ENCODE measurements at regions not wholly inside any gene's neighbourhood (a gene's known extent, or its start where the extent isn't known, plus 50 kb on each side); places are given as distances from the start of the nearest gene placed in this dataset.

DNA sequence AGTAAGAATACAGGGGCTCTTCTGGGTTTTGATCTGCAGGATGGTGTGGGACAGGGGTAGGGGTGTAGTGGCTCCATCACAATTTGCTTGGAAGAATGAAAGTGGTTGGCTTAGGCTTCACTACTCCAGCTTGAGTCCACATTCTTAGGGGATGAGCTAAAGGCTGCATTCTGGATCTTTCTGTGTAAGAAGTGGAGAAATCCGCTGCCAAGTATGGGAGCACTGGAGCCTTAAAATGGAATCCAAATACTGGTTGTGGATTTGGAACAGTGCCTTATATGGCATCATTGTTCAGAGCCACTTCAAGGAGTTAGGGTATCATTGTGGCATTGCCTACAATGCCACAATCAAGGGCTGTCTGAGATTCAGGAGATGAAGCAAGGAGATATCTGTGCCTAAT, 187.1 kb downstream of the LMO4 start:
- Mint-ChIP-seq H3K4me3 (no peak overlapping the region), H3K27me3 (peaks cover 8 to 12% of the 10 kb centered on the region in 2 donors), H3K27ac (no peak overlapping the region), H3K4me1 (no peaks in the 10 kb centered on the region), H3K9me3 (peaks cover 0 to under 1% (median 0%) of the 10 kb centered on the region in 5 donors), H3K36me3 (no peaks in the 10 kb centered on the region)
- no peaks in the 10 kb centered on the region for H3K9me3 ChIP-seq (ENCODE audit: low read length)
- no peak overlapping the region for H3K4me3 ChIP-seq (ENCODE audit: low read length)
- CTCF ChIA-PET, result no interaction called here
- H3K4me1 ChIP-seq (ENCODE audit: insufficient read depth, low read length), result no peaks in the 10 kb centered on the region
- no peak overlapping the region for H3K27ac ChIP-seq (ENCODE audit: low read depth, low read length)
- no peaks in the 10 kb centered on the region for H3K27me3 ChIP-seq (ENCODE audit: insufficient read depth, low read length, poor library complexity, severe bottlenecking)
- H3K36me3 ChIP-seq (ENCODE audit: insufficient read depth, low read length), result no peaks in the 10 kb centered on the region
- no peak for DNase-seq
- POLR2A ChIA-PET, result no interaction called here

DNA sequence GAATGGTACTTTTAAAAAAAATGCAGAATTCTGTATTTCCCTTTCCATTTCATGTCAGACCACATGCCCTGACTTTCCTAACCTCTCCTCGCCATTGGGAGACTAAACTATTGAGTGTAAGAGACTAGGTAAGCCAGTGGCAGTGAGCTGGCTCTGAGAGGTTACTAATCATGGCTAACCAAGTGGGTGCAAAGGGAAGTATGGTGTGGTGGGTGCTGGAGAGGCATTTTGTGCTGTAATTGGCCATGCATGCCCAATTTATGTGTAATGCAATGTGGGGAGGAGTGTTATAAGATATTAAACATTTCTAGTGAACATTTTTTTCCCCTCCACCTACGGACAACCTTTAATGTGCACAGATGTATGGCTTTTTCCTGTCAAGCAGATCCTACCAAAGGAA, 190.1 kb downstream of the LMO4 start:
- no peaks in the 10 kb centered on the region for H3K9me3 ChIP-seq (ENCODE audit: low read length)
- H3K27ac ChIP-seq (ENCODE audit: low read depth, low read length), result no peak overlapping the region
- Mint-ChIP-seq H3K4me1 (no peaks in the 10 kb centered on the region), H3K9me3 (peaks cover 0 to 3% (median 1%) of the 10 kb centered on the region in 5 donors), H3K4me3 (no peak overlapping the region), H3K36me3 (no peaks in the 10 kb centered on the region), H3K27me3 (peaks cover 13 to 21% of the 10 kb centered on the region in 2 donors), H3K27ac (no peak overlapping the region)
- no peak for DNase-seq
- CTCF ChIA-PET, result no interaction called here
- H3K4me1 ChIP-seq (ENCODE audit: insufficient read depth, low read length), result no peaks in the 10 kb centered on the region
- no peaks in the 10 kb centered on the region for H3K36me3 ChIP-seq (ENCODE audit: insufficient read depth, low read length)
- POLR2A ChIA-PET, result no interaction called here
- no peaks in the 10 kb centered on the region for H3K27me3 ChIP-seq (ENCODE audit: insufficient read depth, low read length, poor library complexity, severe bottlenecking)
- no peak overlapping the region for H3K4me3 ChIP-seq (ENCODE audit: low read length)

DNA sequence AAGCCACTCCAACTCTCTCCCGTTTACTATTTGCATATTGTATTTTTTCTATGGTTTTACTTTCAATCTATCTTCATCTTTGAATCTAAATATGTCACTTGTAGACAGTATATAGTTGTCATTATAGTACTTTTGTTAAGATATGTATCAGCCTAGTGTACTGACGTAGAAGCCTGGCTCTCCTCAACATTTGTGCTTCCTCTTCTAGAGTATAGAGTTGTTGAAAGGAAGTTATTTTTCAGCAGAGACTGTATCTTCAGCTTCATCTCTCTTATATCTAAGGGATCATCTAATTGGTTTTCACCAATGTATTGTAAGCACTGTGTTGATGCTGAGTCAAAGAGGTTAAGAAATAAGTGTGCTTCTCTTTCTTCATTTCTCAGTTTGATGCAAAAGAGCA, 192.8 kb downstream of the LMO4 start:
- no peak overlapping the region for H3K4me3 ChIP-seq (ENCODE audit: low read length)
- no peaks in the 10 kb centered on the region for H3K4me1 ChIP-seq (ENCODE audit: insufficient read depth, low read length)
- H3K27ac ChIP-seq (ENCODE audit: low read depth, low read length), result no peak overlapping the region
- Mint-ChIP-seq H3K27me3 (peaks cover 9 to 21% of the 10 kb centered on the region in 2 donors), H3K36me3 (no peaks in the 10 kb centered on the region), H3K4me3 (no peak overlapping the region), H3K4me1 (no peaks in the 10 kb centered on the region), H3K9me3 (peaks cover 0 to 3% (median 1%) of the 10 kb centered on the region in 5 donors), H3K27ac (no peak overlapping the region)
- DNase-seq, result no peak
- ChIA-PET POLR2A (no interaction called here), CTCF (no interaction called here)
- no peaks in the 10 kb centered on the region for H3K36me3 ChIP-seq (ENCODE audit: insufficient read depth, low read length)
- H3K9me3 ChIP-seq (ENCODE audit: low read length), result no peaks in the 10 kb centered on the region
- no peaks in the 10 kb centered on the region for H3K27me3 ChIP-seq (ENCODE audit: insufficient read depth, low read length, poor library complexity, severe bottlenecking)

DNA sequence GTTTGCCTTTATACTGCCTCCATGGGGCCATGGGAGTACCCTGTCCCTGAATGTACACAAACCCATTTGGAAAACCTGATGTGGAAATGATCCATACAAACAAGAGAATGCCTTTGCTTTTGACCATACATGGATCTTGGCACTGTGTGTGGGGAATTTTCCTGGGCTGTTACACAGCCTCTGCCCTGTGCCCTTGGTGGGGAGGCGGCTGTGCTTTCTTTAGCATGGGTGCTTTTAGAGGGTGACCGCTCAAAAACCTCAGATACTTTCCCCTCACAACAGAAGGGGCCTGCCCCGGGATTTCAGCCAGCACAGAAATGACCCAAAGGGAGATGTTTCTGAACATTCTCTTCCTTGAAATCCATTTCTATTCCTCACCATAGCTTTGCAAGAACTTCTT, 194.8 kb downstream of the LMO4 start:
- Histone ChIP-seq H3K27ac (ENCODE audit: low read depth, low read length) (no peak overlapping the region), H3K27me3 (ENCODE audit: insufficient read depth, low read length, poor library complexity, severe bottlenecking) (no peaks in the 10 kb centered on the region), H3K4me3 (ENCODE audit: low read length) (no peak overlapping the region), H3K36me3 (ENCODE audit: insufficient read depth, low read length) (no peaks in the 10 kb centered on the region), H3K9me3 (ENCODE audit: low read length) (no peaks in the 10 kb centered on the region), H3K4me1 (ENCODE audit: insufficient read depth, low read length) (no peaks in the 10 kb centered on the region)
- ChIA-PET POLR2A (no interaction called here), CTCF (no interaction called here)
- Mint-ChIP-seq H3K36me3 (no peaks in the 10 kb centered on the region), H3K4me1 (no peaks in the 10 kb centered on the region), H3K9me3 (peaks cover 0 to 3% (median 1%) of the 10 kb centered on the region in 5 donors), H3K27ac (no peak overlapping the region), H3K4me3 (no peak overlapping the region), H3K27me3 (peaks cover 7 to 21% of the 10 kb centered on the region in 2 donors)
- no peak for DNase-seq

DNA sequence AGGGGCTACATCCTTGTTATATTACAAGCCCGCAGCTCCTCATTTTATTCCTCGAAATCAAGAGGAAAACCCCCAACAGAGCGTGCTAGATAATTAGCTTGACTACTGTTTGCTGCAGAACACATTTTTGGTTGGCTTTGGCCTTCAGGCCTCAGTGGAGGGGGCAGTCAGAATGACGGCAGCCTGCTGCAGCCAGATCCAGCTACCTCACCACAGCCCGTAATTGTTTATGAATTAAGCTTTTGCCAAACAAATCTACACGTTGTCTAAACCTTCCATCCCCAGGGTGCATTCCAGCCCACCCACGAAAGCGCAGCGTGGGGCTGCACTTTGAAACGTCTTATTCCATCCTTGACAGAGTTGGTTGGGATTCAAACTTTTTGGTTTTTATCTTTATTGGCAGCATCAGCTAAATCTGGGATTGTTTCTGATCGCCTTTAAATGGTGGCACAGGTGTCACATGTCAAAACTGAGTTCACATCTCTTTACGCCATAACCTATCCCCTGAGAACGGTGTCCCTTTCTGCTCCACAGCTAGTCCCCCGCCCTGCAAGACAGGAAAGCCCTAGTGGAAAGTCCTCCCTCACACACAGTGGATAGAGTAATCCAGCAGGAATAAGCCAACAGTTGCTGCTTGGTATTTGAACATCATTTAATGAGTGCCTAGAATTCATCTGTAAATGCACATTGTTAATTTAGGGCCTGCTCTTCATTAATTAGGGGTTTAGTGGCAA, 195.5 kb downstream of the LMO4 start:
- CTCF ChIA-PET, result no interaction called here
- Histone ChIP-seq H3K27me3 (ENCODE audit: insufficient read depth, low read length, poor library complexity, severe bottlenecking) (no peaks in the 10 kb centered on the region), H3K27ac (ENCODE audit: low read depth, low read length) (no peak overlapping the region), H3K4me1 (ENCODE audit: insufficient read depth, low read length) (no peaks in the 10 kb centered on the region), H3K4me3 (ENCODE audit: low read length) (no peak overlapping the region), H3K9me3 (ENCODE audit: low read length) (no peaks in the 10 kb centered on the region), H3K36me3 (ENCODE audit: insufficient read depth, low read length) (no peaks in the 10 kb centered on the region)
- Mint-ChIP-seq H3K4me3 (no peak overlapping the region), H3K9me3 (peaks cover 0 to 3% (median 1%) of the 10 kb centered on the region in 5 donors), H3K27me3 (peaks cover 7 to 21% of the 10 kb centered on the region in 2 donors), H3K36me3 (no peaks in the 10 kb centered on the region), H3K4me1 (no peaks in the 10 kb centered on the region), H3K27ac (no peak overlapping the region)
- no peak for DNase-seq
- POLR2A ChIA-PET, result no interaction called here

DNA sequence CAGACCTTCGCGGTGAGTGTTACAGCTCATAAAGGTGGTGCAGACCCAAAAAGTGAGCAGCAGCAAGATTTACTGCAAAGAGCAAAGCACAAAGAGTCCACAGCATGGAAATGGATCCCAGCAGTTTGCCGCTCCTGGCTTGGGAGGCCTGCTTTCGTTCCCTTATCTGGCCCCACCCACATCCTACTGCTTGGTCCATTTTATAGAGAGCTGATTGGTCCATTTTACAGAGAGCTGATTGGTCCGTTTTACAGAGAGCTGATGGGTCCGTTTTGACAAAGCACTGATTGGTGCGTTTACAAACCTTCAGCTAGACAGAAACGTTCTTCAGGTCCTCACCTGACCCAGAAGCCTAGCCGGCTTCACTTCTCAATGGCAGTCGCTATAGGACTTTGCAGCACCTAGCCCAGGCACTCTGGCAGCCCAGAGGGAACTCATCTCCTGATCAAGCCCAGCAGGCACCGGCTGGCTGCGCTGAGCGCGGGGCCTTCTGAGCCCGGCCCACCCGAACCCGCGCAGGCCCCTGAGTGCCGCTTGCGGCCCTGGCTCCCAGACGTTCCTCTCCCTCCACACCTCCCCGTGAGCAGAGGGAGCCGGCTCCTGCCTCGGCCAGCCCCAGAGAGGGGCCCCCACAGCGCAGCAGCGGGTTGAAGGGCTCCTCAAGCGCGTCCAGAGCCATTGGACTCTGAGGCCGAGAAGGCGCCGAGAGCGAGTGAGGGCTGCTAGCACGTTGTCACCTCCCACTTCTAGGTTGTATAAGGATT, 200.3 kb downstream of the LMO4 start:
- Histone ChIP-seq H3K4me1 (ENCODE audit: insufficient read depth, low read length) (no peaks in the 10 kb centered on the region), H3K27ac (ENCODE audit: low read depth, low read length) (no peak overlapping the region), H3K9me3 (ENCODE audit: low read length) (no peaks in the 10 kb centered on the region), H3K27me3 (ENCODE audit: insufficient read depth, low read length, poor library complexity, severe bottlenecking) (no peaks in the 10 kb centered on the region), H3K4me3 (ENCODE audit: low read length) (no peak overlapping the region), H3K36me3 (ENCODE audit: insufficient read depth, low read length) (no peaks in the 10 kb centered on the region)
- H3K27me3 Mint-ChIP-seq, result peaks cover 2 to 12% of the 10 kb centered on the region in 2 donors
- peaks cover 0 to 2% (median 0%) of the 10 kb centered on the region in 5 donors for H3K9me3 Mint-ChIP-seq
- ChIA-PET CTCF (no interaction called here), POLR2A (no interaction called here)
- H3K4me3 Mint-ChIP-seq, result no peak overlapping the region
- no peaks in the 10 kb centered on the region for H3K36me3 Mint-ChIP-seq
- no peak overlapping the region for H3K27ac Mint-ChIP-seq
- no peaks in the 10 kb centered on the region for H3K4me1 Mint-ChIP-seq
- no peak for DNase-seq

DNA sequence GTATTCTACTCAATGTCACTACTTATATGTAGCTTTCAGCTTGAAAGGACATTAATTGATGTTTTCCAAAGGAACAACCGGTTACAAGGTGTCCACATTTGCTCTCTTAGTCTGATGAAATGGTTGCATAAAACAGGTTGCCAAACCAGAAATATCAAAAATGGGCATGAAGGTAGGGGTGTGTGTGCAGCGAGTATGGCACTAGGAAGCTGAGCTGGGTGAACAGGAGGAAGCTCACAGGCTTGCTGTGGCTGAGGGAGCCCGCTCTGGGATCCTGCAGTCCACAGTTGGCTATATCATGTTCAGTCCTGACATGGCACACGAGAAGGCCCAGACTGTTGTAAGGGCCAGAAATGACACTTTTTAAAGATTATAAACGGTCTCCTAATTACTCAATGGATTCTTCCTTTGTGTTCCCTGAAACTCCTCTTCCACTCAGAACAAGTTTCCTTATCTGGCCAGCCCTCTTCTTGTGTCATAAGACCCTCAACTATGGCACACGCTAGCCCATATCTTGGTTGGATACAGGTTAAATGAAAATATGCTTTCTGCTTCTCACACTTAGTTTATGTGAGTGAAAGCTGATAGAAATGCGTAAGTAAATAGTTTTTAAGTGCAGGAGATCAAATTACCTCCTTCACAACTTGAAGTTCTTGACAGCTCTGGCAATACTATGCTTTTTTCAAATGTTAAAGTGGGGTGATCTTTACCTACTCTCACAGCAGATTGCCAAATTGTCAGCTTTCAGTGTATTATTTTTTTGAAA, 201.5 kb downstream of the LMO4 start:
- Mint-ChIP-seq H3K36me3 (no peaks in the 10 kb centered on the region), H3K27ac (no peak overlapping the region), H3K9me3 (peaks cover 0 to 4% (median 0%) of the 10 kb centered on the region in 5 donors), H3K4me3 (no peak overlapping the region), H3K4me1 (no peaks in the 10 kb centered on the region), H3K27me3 (peaks cover under 1 to 8% of the 10 kb centered on the region in 2 donors)
- no peaks in the 10 kb centered on the region for H3K9me3 ChIP-seq (ENCODE audit: low read length)
- H3K27ac ChIP-seq (ENCODE audit: low read depth, low read length), result no peak overlapping the region
- ChIA-PET CTCF (interaction anchor here (0.8 kb wide), 1 partner anchor 204 kb away, joined by 4 read pairs; no protein-coding TSS in a partner anchor), POLR2A (no interaction called here)
- no peaks in the 10 kb centered on the region for H3K4me1 ChIP-seq (ENCODE audit: insufficient read depth, low read length)
- DNase-seq, result no peak
- no peaks in the 10 kb centered on the region for H3K27me3 ChIP-seq (ENCODE audit: insufficient read depth, low read length, poor library complexity, severe bottlenecking)
- no peaks in the 10 kb centered on the region for H3K36me3 ChIP-seq (ENCODE audit: insufficient read depth, low read length)
- no peak overlapping the region for H3K4me3 ChIP-seq (ENCODE audit: low read length)

DNA sequence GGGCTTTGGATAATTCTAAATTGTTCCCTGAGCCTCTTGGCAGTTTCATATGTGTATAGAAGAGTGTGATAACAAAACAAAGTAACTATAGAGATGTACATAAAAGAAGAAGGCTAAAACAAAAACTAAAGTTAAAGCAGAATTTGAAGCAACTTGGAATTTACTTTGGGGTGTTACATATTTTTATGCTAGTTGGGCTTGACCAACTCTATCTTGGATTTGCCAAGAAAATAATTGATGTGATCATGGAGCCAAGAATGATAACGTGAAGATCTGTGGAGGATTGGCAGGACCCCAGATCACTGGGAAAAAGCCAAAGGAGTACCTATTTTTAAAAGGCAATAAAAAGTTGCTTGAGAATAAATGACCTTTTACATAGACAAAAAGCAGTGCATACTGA, 206.9 kb downstream of the LMO4 start:
- Mint-ChIP-seq H3K27me3 (peaks cover 0 to 9% of the 10 kb centered on the region in 2 donors), H3K9me3 (peaks cover 0 to 7% (median 0%) of the 10 kb centered on the region in 5 donors), H3K27ac (no peak overlapping the region), H3K4me1 (no peaks in the 10 kb centered on the region), H3K4me3 (no peak overlapping the region), H3K36me3 (no peaks in the 10 kb centered on the region)
- Histone ChIP-seq H3K27ac (ENCODE audit: low read depth, low read length) (no peak overlapping the region), H3K36me3 (ENCODE audit: insufficient read depth, low read length) (no peaks in the 10 kb centered on the region), H3K9me3 (ENCODE audit: low read length) (no peaks in the 10 kb centered on the region), H3K4me1 (ENCODE audit: insufficient read depth, low read length) (no peaks in the 10 kb centered on the region), H3K4me3 (ENCODE audit: low read length) (no peak overlapping the region), H3K27me3 (ENCODE audit: insufficient read depth, low read length, poor library complexity, severe bottlenecking) (no peaks in the 10 kb centered on the region)
- CTCF ChIA-PET, result no interaction called here
- POLR2A ChIA-PET, result no interaction called here
- no peak for DNase-seq

Data from CD8-positive, alpha-beta memory T cell (primary cell).